ENCODE measurements at regions not wholly inside any gene's neighbourhood (a gene's known extent, or its start where the extent isn't known, plus 50 kb on each side); places are given as distances from the start of the nearest gene placed in this dataset.
"Not testable (repeated sequence)": the region's sequence is repeated elsewhere in the genome, so short reads cannot be mapped to it uniquely, and the experiment has no call there.

- DNase-seq: no peak
Measured at GRCh38 chr5:40210694-40211093, 469.0 kb upstream of the PTGER4 start.

GRCh38 chr5:40206030-40206429, 473.7 kb upstream of the PTGER4 start:
- DNase-seq: no peak

GRCh38 chr5:40204144-40204543, 475.6 kb upstream of the PTGER4 start:
- no peak for DNase-seq

- no peak for DNase-seq
Measured at GRCh38 chr5:40202814-40203440, 476.8 kb upstream of the PTGER4 start.

- no peak for DNase-seq
Measured at GRCh38 chr5:40198736-40199135, 481.0 kb upstream of the PTGER4 start.

- DNase-seq: not testable (repeated sequence)
Measured at GRCh38 chr5:40195574-40195973, 484.1 kb upstream of the PTGER4 start.

- no peak for DNase-seq
Measured at GRCh38 chr5:40191150-40191549, 488.6 kb upstream of the PTGER4 start.

- DNase-seq: no peak
Measured at GRCh38 chr5:40172721-40173120, 507.0 kb upstream of the PTGER4 start.

- DNase-seq: no peak
Measured at GRCh38 chr5:40171971-40172370, 507.7 kb upstream of the PTGER4 start.

GRCh38 chr5:40167283-40167682, 512.4 kb upstream of the PTGER4 start:
- no peak for DNase-seq

GRCh38 chr5:40166802-40167201, 512.9 kb upstream of the PTGER4 start:
- no peak for DNase-seq

GRCh38 chr5:40165789-40166728, 513.7 kb upstream of the PTGER4 start:
- no peak for DNase-seq

GRCh38 chr5:40165106-40165788, 514.5 kb upstream of the PTGER4 start:
- no peak for DNase-seq

GRCh38 chr5:40160435-40160834, 519.3 kb upstream of the PTGER4 start:
- no peak for DNase-seq

- no peak for DNase-seq
Measured at GRCh38 chr5:40154194-40154593, 525.5 kb upstream of the PTGER4 start.

GRCh38 chr5:40150896-40151295, 528.8 kb upstream of the PTGER4 start:
- no peak for DNase-seq

- DNase-seq: no peak
Measured at GRCh38 chr5:40141896-40142295, 537.8 kb upstream of the PTGER4 start.

- no peak for DNase-seq
Measured at GRCh38 chr5:40141418-40141817, 538.3 kb upstream of the PTGER4 start.

GRCh38 chr5:40137223-40137622, 542.5 kb upstream of the PTGER4 start:
- no peak for DNase-seq

- DNase-seq: no peak
Measured at GRCh38 chr5:40134883-40135520, 544.7 kb upstream of the PTGER4 start.

- no peak for DNase-seq
Measured at GRCh38 chr5:40124367-40124766, 555.3 kb upstream of the PTGER4 start.

GRCh38 chr5:40121236-40121635, 558.5 kb upstream of the PTGER4 start:
- DNase-seq: no peak

GRCh38 chr5:40112875-40113274, 566.8 kb upstream of the PTGER4 start:
- no peak for DNase-seq
